ENCODE measurements at regions not wholly inside any gene's neighbourhood (a gene's known extent, or its start where the extent isn't known, plus 50 kb on each side); places are given as distances from the start of the nearest gene placed in this dataset.

- no peak overlapping the region for H3K4me3 ChIP-seq (ENCODE audit: low read depth, low read length)
- no peak for DNase-seq (ENCODE audit: low read depth)
- TF ChIP-seq CTCF (conservative IDR thresholded peaks at IDR 0.05; ENCODE audit: low read depth, low read length): no peak
These were observed 773.4 kb downstream of the EFNB2 start for GRCh38 chr13:105762096-105762495.

GRCh38 chr13:105758918-105759860 is 776.3 kb downstream of the EFNB2 start:
- no peak overlapping the region for H3K4me3 ChIP-seq (ENCODE audit: low read depth, low read length)
- DNase-seq (ENCODE audit: low read depth): no peak
- no peak for TF ChIP-seq CTCF (conservative IDR thresholded peaks at IDR 0.05; ENCODE audit: low read depth, low read length)

- no peak for TF ChIP-seq CTCF (conservative IDR thresholded peaks at IDR 0.05; ENCODE audit: low read depth, low read length)
- no peak overlapping the region for H3K4me3 ChIP-seq (ENCODE audit: low read depth, low read length)
- no peak for DNase-seq (ENCODE audit: low read depth)
These were observed 794.7 kb downstream of the EFNB2 start for GRCh38 chr13:105740739-105741138.

- no peak overlapping the region for H3K4me3 ChIP-seq (ENCODE audit: low read depth, low read length)
- no peak for DNase-seq (ENCODE audit: low read depth)
- no peak for TF ChIP-seq CTCF (conservative IDR thresholded peaks at IDR 0.05; ENCODE audit: low read depth, low read length)
These were observed 797.8 kb downstream of the EFNB2 start for GRCh38 chr13:105737688-105738087.

- H3K4me3 ChIP-seq (ENCODE audit: low read depth, low read length): no peak overlapping the region
- no peak for DNase-seq (ENCODE audit: low read depth)
- TF ChIP-seq CTCF (conservative IDR thresholded peaks at IDR 0.05; ENCODE audit: low read depth, low read length): no peak
These were observed 800.2 kb downstream of the EFNB2 start for GRCh38 chr13:105735281-105735680.

- TF ChIP-seq CTCF (conservative IDR thresholded peaks at IDR 0.05; ENCODE audit: low read depth, low read length): no peak
- DNase-seq (ENCODE audit: low read depth): no peak
- H3K4me3 ChIP-seq (ENCODE audit: low read depth, low read length): no peak overlapping the region
These were observed 802.5 kb downstream of the EFNB2 start for GRCh38 chr13:105732806-105733529.
